KMS-11 (cell line): ENCODE measurements at regions not wholly inside any gene's neighbourhood (a gene's known extent, or its start where the extent isn't known, plus 50 kb on each side); places are given as distances from the start of the nearest gene placed in this dataset.

Experiments
- H2AFZ ChIP-seq: fragments of 200-600 bp; sonication (generic); 2 replicates; pipeline ENCODE4 v1.6.1; 2016; ENCODE audit warnings: antibody characterized with exemption, mixed run types, low read depth
- H3K27ac ChIP-seq: fragments of 200-600 bp; sonication (generic); 2 replicates; pipeline ENCODE4 v1.6.1; 2016; ENCODE audit warnings: mild to moderate bottlenecking, mixed run types
- H3K27me3 ChIP-seq: fragments of 200-600 bp; sonication (generic); 2 replicates; pipeline ENCODE4 v1.6.1; 2017; ENCODE audit warnings: mild to moderate bottlenecking, low read depth, mixed run types, moderate library complexity; ENCODE audit not compliant: insufficient read depth
- H3K36me3 ChIP-seq: fragments of 200-600 bp; sonication (generic); 2 replicates; pipeline ENCODE4 v1.6.1; 2017; ENCODE audit warnings: mild to moderate bottlenecking, mixed run types; ENCODE audit not compliant: insufficient read depth
- H3K4me1 ChIP-seq: fragments of 200-600 bp; sonication (generic); 2 replicates; pipeline ENCODE4 v1.6.1; 2016; ENCODE audit warnings: mild to moderate bottlenecking, low read depth, mixed run types; ENCODE audit not compliant: poor library complexity, severe bottlenecking
- H3K4me2 ChIP-seq: fragments of 200-600 bp; sonication (generic); 2 replicates; pipeline ENCODE4 v1.7.0; 2016; ENCODE audit warnings: mild to moderate bottlenecking, mixed run types
- H3K4me3 ChIP-seq: fragments of 200-600 bp; sonication (generic); IDR thresholded peaks from 2 replicates; pipeline ENCODE4 v1.6.1; 2017; ENCODE audit warnings: low read depth, low read length, mixed read lengths; ENCODE audit not compliant: insufficient read depth
- H3K79me2 ChIP-seq: fragments of 200-600 bp; sonication (generic); 2 replicates; pipeline ENCODE4 v1.6.1; 2016; ENCODE audit warnings: low read depth, mixed run types; ENCODE audit not compliant: insufficient read depth
- H3K9ac ChIP-seq: fragments of 200-600 bp; sonication (generic); 2 replicates; pipeline ENCODE4 v1.6.1; 2016; ENCODE audit warnings: mild to moderate bottlenecking, mixed run types
- H4K20me1 ChIP-seq: fragments of 200-600 bp; sonication (generic); 2 replicates; pipeline ENCODE4 v1.6.1; 2016; ENCODE audit warnings: mild to moderate bottlenecking, mixed run types; ENCODE audit not compliant: insufficient read depth
- TF ChIP-seq, protein P1 (sequence below): fragments of 200-600 bp; sonication (generic); conservative IDR thresholded peaks from 2 replicates; pipeline ENCODE4 v1.6.1; 2017; ENCODE audit warnings: low read depth, mild to moderate bottlenecking, antibody characterized with exemption, low read length, moderate library complexity, mixed read lengths

GRCh38 chr1:82731216-82731615, 930.5 kb downstream of the ADGRL2 start:
- no peaks in the 10 kb centered on the region for H4K20me1 ChIP-seq
- no peaks in the 10 kb centered on the region for H3K4me1 ChIP-seq
- H3K4me2 ChIP-seq = no peak overlapping the region
- TF ChIP-seq, protein P1, sequence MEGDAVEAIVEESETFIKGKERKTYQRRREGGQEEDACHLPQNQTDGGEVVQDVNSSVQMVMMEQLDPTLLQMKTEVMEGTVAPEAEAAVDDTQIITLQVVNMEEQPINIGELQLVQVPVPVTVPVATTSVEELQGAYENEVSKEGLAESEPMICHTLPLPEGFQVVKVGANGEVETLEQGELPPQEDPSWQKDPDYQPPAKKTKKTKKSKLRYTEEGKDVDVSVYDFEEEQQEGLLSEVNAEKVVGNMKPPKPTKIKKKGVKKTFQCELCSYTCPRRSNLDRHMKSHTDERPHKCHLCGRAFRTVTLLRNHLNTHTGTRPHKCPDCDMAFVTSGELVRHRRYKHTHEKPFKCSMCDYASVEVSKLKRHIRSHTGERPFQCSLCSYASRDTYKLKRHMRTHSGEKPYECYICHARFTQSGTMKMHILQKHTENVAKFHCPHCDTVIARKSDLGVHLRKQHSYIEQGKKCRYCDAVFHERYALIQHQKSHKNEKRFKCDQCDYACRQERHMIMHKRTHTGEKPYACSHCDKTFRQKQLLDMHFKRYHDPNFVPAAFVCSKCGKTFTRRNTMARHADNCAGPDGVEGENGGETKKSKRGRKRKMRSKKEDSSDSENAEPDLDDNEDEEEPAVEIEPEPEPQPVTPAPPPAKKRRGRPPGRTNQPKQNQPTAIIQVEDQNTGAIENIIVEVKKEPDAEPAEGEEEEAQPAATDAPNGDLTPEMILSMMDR = no peak
- no peak overlapping the region for H3K4me3 ChIP-seq
- no peaks in the 10 kb centered on the region for H3K27me3 ChIP-seq
- H3K9ac ChIP-seq = no peak overlapping the region
- H3K36me3 ChIP-seq = no peaks in the 10 kb centered on the region
- no peak overlapping the region for H2AFZ ChIP-seq
- H3K27ac ChIP-seq = no peak overlapping the region
- no peaks in the 10 kb centered on the region for H3K79me2 ChIP-seq

GRCh38 chr1:82728206-82728605, 927.5 kb downstream of the ADGRL2 start:
- Histone ChIP-seq H2AFZ (no peak overlapping the region), H3K4me3 (no peak overlapping the region), H3K27ac (no peak overlapping the region), H3K36me3 (no peaks in the 10 kb centered on the region), H4K20me1 (no peaks in the 10 kb centered on the region), H3K4me2 (no peak overlapping the region), H3K9ac (no peak overlapping the region), H3K27me3 (no peaks in the 10 kb centered on the region), H3K4me1 (no peaks in the 10 kb centered on the region), H3K79me2 (no peaks in the 10 kb centered on the region)
- TF ChIP-seq, protein P1 = no peak

- TF ChIP-seq, protein P1 = no peak
- Histone ChIP-seq H3K79me2 (no peaks in the 10 kb centered on the region), H2AFZ (no peak overlapping the region), H3K27ac (no peak overlapping the region), H3K36me3 (no peaks in the 10 kb centered on the region), H3K4me2 (no peak overlapping the region), H3K9ac (no peak overlapping the region), H3K4me1 (no peaks in the 10 kb centered on the region), H4K20me1 (no peaks in the 10 kb centered on the region), H3K4me3 (no peak overlapping the region), H3K27me3 (no peaks in the 10 kb centered on the region)
These were observed 923.5 kb downstream of the ADGRL2 start for GRCh38 chr1:82724246-82724645.

DNA sequence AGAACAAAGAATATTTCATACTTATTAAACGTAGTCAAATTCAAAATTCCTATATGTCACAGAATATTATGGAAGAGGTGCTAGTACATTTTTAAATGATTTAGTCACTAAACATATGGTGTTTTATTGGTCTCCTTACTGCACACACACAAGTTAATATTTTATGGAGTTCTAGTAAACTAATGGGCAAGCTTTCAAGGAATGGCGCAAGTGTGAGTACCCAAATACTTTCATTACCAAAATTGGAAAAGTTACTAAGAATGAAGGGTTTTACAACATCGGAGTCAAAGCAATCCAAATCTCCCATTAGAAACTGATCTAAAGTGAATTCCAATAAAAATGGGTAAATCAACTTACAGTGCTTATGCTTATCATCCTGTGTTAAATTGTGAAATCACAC, 921.9 kb downstream of the ADGRL2 start:
- Histone ChIP-seq H3K27me3 (no peaks in the 10 kb centered on the region), H3K4me3 (no peak overlapping the region), H3K9ac (no peak overlapping the region), H3K4me1 (no peaks in the 10 kb centered on the region), H3K36me3 (no peaks in the 10 kb centered on the region), H3K27ac (no peak overlapping the region), H3K79me2 (no peaks in the 10 kb centered on the region), H3K4me2 (no peak overlapping the region), H2AFZ (no peak overlapping the region), H4K20me1 (no peaks in the 10 kb centered on the region)
- TF ChIP-seq, protein P1 = no peak

DNA sequence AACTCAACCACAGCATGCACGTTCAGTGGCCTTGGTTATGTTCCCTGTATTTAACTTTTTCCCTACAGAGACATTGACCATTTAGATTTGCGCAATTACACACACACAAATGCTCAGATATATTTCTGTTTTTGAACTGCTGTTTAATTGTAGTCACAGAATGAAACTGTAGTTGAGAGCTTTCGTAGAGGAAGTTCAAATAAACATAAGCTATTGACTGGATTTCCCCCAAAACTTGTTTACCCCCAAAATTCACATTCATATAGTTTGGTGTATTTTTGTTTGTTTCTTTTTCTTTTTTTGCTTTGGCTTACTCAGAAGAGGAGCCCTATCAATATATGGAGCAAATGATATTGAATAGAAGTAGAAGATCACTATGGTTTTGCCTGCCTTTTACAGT, 921.0 kb downstream of the ADGRL2 start:
- Histone ChIP-seq H2AFZ (no peak overlapping the region), H3K4me2 (no peak overlapping the region), H3K79me2 (no peaks in the 10 kb centered on the region), H3K27me3 (no peaks in the 10 kb centered on the region), H3K36me3 (no peaks in the 10 kb centered on the region), H3K9ac (no peak overlapping the region), H4K20me1 (no peaks in the 10 kb centered on the region), H3K4me3 (no peak overlapping the region), H3K27ac (no peak overlapping the region), H3K4me1 (no peaks in the 10 kb centered on the region)
- TF ChIP-seq, protein P1 = no peak
